Left renal cortex interstitium (tissue), 4 donors: ENCODE measurements at regions not wholly inside any gene's neighbourhood (a gene's known extent, or its start where the extent isn't known, plus 50 kb on each side); places are given as distances from the start of the nearest gene placed in this dataset.

Experiments used
- DNase-seq, 4 donors: peaks; one replicate each; pipeline ENCODE4 v3.0.0-alpha.2; 2013; ENCODE audit warnings: low read depth in 4 of 4, low spot score in 2 of 4, missing footprints in 1 of 4

DNA sequence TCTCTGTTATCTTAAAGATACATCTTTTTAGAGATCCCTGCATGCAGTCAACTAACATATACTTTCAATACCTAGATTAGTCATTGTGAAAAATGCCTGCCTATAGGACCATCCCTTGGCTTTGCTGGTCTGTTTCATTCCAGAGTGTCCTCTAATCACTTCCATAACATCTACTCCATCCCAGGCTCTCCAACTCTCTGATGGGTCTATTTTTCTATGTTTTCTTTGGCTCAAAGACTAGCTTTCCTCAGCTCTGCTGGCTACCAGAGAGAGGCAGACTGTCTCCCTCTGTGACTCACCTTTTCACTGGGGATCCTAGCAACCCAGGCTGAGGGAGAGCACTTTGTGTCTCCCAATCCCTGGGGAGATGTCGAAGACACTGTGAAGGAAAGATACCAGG, 547.7 kb upstream of the MCTP2 start:
- no peak for DNase-seq

DNA sequence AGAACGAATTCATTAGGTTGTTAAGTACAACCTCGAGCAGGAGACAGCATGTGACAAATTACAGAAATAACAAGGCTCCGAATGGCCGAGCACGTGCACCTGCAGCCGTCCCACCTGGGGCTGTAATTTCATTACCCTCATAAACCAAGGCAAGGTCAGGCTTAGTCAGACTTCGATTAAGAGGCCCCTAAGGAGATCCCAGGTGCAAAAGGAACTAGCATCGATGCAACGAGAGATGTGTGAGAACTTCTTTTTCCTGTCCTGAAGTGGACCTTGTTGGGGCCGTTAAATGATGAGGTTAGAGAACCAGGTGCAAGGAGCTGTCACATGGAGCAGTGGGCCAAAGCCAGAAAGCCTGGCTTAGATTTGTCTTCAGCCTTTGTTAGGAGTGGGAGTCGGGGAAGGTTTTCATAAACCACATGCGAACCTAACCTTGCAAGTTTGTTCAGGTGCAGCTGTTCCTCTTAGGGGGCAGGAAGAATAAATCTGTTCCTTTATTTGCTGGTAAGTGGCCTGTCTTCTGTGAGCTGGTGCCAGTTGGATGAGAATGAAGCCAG, 559.9 kb upstream of the MCTP2 start:
- peak in 2 of 4 donors; percentile 4 to 6 for DNase-seq

DNA sequence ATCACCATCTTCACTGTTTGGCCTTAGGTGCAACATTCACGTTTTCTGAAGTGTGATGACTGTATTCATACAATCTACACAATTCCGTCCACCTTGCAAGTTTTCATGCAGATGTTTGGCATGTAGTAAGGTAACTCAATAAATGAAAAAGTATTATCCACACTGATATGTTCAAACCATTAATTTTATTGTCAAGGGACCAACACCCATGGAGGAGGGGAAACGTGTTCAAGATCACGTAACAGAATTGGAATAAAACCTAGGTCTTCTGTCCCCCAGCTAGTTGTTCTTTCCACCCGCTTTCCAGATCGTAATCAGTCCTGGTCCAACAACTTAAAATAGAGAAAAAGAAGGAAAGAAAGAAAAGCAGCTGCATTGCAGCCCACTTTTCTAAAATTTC, 560.4 kb upstream of the MCTP2 start:
- DNase-seq: no peak

DNA sequence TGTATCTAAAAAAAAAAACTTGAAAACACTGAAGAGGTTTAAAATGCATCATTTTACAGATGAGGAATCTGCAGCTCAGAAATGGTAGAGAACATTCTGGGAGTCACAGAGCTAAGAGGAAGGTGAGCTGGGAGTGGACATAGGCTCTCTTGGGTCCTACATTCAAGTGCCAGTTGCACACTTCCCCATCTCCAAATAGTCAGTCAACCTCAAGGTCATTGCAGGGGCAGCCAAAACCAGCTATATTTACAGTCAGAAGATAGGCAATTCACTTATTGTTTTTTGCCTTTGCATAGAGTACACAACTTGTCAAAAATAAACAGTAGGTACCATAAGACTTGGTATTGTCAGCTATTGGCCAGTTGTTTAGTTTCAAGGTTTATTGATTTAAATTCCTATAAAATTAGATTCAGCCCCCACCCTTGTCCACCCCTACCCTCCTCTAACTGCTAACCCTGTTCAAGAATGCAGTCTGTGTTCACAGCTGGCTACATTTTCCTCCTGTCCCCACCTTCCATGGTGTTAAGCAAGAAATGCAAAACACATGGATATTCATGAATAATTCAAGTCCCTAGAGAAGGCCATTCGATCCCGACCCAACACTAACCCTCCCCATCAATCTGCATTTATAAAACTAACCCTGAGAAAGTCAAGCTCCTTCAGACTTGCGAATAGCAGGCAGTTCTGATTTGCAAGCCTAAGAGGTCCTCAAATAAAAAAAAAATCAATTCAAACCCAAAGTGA, 567.0 kb upstream of the MCTP2 start:
- DNase-seq: no peak

DNA sequence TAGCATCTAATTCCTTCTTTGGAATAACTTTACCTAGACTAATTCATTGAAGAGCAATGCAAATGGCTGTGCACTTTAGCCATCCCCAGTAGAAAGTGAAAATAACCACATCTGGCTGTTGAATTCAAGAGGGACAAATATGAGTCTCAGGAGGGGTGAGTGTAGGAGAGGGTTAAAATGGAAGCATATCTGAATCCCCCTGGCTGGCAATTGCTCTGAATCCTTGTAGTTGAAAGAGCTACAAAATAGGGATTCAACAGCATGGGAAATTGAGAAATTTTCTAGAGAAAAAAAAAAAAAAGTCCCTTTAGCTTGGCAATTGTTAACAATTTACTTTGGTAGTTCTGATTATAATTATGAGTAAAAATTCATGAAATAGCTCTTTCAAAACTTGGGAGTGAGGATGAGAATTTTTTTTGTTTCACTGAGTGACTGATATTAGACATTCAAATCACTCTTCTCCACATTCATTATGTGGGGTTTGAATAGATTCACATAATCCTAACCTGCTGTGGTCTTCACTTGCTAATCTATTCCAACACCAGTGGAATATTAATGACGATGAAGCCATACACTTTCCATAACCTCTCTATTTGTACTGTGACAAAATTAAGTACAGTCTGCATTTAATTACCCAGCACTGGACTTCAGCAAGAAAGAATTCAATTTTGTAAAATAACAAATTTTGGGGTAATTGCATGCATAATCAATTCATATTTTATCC, 569.0 kb upstream of the MCTP2 start:
- DNase-seq: no peak

DNA sequence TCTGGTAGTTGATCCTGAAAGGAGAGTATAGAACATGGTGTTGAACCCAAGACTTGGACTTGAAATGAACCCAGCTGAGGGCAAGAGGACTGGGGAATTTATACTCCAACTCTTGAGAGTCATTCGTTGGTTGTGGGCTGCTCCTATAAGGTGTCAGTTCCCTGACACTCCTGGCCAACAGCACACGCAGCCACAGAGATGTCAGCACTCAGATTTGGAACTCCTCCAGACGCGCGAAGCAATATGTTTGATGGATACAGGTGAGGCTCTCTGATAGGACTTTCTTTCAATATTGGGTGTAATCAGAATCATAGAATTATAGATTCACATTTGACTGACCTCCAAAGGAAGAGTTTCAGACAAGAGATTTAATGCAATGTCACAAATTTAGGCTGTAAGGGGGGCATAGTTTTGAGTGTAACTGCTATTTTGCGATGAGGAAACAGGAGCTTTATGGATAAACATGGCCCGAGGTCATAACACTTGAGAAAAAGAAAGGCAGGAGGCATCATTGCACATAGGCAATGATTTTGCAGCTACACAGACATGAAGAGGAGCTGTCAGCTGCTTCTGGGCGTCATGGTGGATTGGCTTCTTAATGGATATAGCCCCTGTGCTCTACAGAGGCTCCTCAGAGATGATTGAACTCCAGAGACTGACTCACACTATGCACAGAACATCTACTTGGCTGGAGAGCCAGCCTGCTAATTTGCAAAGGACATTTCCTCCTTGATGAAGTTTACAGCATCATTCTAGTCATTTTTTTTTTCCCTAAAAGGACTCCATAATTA, 569.2 kb upstream of the RGMA start:
- no peak for DNase-seq

DNA sequence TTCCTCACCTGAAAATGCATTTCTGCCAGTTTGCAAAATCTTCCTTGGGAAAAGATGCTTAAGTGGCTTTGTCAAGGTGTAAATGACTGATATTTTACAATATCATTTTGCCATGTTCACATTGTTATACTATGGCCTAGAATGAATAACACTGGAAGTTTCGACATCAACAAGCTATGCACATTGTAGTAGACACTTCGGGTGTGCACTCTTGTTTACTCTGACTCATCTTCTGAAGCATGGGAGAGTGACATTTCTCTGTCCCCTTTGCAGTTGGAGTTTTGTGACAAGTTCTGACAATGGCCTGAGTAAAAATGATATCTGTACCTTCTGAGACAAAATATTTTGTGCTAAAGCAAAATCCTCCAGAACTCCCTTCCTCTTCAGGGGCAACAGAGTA, 567.0 kb upstream of the RGMA start:
- DNase-seq: no peak

DNA sequence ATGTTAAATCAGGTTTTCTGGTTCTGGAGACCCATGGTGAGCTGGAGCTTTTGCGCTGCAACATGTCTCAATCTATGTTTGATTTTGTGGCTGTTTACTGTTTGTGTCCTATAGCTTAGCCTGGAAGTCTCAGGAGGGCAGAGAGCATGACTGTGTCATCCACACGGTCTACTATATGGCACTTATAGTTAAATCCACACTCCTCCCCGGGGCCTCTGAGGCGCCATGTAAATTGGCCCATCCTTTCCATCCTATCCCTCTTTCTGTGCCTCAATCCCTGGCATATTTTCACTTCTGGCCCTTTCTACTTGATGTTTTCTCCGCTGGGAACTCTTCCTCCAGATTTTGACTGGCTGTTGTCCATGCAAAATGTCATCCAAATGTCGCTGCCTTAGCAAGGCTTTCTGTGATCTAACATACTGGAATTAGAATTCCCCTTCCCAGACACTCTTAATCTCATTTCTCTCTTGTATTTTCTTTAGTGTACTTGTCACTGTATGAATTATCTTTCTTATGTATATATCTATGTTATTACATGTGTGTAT, 560.8 kb upstream of the RGMA start:
- DNase-seq: no peak

DNA sequence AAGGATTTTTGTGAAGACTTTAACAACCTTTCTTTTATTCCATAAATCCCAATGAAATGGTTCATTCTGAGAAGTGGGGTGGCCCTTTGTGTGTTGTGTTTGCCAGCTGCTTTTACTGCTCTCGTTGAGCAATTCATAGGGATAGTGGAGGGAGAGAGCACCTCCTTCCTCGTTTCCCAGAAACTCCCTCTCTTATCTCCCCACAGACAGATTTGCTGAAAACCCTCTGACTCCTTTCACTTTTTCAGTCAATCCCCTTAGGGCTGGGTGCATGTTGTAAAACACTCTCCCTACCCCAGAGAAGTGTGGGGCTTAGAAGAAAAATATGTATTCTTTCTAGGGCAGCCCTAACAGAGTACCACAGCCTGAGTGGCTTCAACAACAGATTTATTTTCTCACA, 557.2 kb upstream of the RGMA start:
- DNase-seq: no peak

DNA sequence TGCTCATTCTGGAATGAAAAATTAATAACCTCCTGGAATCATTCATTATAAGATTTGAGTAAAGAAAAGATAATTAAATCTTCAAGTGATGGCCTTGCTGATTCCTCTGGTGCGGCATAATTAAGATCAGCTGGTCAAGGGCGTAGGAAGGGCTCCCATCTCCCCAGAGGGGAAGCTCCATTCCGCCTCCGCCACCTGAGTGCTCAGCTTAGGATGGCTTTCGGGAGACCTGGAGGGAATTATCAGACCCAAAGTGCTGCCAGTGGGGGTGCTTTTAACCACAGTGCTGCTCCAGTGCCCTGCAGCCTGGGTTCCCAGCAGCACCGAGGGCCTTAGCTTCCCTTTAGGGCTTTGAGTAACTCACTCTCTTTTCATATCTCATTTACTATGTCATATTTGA, 556.6 kb upstream of the RGMA start:
- DNase-seq: no peak

DNA sequence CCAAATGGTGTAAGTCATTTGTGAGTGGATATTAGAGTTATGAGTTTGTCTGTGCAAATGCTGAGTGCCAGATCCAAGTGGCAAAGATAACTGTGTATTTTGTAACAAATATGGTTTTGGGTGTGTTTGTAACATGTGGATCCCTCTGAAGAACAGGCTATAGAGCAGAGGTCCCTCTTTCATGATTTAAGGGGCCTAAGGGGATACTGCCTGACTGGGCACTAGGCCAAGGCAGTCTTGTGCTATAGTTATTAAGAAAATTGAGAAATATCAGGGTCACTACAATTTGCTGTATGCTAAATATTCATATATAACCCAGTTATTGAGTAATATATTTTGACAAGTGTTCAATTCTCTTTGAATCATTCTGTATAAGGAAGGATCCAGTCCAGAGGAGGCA, 555.6 kb upstream of the RGMA start:
- no peak for DNase-seq

DNA sequence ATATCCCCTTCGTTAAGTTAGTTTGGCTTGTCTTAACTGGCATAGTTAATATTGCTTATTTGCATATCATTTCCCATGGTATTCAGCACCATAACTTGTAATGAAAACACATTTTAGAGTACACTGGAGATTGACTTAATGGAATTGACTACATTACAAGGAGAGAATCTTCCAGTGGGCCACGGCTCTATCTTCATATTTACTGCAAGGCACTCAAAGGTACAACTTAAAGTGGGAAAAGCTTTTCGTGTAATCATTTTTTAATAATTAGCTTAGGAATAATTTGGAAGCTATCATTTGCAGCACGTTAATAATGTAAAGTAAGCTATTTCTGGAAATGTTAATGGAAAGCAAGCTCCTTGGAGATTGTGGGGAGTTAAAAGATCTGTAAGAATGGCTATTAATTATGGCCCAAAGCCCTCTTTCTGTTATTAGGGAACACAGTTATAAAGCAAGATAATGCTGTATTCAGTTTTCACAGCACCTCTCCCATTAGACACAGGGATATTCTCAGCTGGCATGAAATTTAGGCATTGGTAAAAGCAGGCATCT, 551.5 kb upstream of the RGMA start:
- DNase-seq: no peak

DNA sequence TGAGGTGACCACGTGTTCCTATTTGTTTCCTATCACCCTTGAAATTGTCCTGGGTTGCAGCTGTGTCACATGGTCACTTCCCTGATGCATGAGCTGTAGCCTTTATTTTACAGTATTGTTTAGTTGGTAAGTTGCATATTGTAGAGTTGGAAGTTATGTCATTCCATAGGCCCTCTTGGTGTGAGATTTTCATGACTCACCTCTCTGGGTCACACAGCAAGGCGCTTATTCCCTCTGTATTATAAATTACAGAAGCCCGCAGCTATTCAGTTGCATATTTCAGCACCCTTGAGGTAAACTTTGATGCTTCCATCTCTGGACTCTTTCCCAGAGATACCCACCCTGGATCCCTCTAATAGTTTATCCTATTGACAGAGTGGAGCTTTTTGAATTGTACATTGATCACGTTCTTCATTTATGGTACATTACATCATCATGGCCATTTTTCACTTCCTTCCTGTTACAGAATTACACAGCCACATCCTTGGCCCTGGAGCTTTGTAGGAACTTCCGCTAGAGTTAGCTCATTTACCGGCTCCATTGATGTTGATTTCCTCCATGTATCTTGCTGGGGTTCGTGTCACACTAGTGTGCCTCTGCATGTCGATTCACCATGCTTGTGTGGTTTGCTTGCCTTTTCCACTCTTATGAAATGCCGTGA, 543.1 kb upstream of the RGMA start:
- no peak for DNase-seq

DNA sequence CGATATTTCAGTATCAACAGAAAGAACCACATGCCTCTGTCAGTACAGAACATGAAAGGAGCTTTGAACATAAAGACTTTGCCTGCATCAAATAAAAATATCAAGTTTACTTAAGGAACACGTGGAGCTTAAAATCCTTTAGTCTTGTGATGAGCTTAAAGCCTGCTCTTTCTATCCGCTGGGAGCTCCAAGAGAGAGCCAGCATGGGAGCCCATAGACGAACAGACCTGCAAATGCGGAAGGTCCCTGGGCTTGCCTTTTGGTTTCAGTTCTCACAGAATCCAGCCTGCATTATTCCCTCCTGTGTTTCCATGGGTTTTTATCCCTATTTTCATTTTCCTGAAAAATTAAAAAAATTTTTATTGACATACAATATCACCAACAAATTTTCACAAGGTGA, 530.6 kb upstream of the RGMA start:
- DNase-seq: no peak

DNA sequence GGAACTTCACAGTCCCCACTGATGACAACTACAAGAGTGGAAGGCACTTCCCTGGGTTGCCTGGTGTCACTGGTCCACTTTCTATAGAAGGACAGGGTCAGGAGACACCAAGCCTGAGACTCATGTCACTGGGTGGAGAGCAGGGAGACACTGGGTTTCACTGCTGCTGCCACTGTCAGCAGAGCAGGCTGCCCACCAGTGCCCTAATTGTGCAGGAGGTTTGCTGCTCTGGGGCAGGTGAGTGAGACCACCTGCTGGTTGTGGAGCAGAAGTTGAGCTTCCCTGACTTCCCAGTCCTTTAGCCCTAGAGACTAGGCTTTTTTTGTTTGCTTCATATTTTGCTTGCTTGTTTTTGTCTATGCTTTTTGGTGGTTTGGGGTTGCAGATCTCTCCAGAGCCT, 528.4 kb upstream of the RGMA start:
- no peak for DNase-seq

DNA sequence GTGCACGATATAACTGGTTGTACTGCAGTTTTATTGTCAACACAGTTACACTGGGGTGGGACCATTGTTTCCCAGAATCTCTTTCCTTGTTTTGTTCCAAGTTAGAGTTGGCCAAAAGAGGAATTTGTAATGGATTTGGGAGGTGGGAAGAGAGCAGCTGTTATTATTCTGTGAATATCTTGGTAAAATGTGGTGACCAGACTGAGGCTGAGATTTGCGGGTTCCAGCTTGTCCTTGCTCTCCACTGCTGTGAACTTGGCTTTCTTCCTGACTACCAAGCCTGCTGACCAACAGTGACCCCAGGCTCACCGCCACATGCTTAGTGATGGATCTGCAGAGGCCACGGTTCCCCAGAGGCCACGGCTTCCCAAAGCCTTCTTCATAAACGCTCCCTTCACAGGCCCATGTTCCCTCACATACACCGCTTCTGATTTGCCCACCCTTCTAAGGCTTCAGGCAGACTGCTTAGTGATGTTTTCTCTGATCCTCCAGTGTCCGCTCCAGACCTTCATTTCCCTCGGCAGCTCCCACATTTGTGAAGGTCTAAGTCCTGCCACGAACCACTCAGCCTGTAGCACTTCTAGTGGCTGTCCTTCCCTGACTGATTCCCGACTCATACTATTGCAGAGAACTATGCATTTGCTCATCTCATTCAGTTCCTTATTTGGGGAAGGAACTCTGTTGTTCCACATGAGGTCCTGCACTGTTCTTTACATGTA, 525.5 kb upstream of the RGMA start:
- DNase-seq: no peak

DNA sequence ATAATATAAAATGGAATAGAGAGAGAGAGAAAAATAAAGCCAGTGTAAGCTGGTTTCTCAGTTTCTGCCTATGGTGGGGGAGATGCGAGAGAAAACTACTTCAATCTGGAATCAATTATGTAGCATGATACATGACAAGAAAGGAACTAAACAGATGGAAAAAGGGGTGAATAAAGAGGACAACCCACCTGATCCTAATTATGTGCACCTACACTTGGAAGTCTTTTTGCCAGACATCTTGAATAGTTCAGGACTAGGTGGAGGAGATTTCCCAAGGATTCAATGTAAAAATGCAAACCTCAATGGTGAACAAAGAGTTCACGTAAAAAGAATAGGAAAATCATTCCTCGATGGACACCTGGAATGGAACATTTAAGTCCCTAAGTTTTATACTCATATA, 524.4 kb upstream of the RGMA start:
- DNase-seq: no peak

DNA sequence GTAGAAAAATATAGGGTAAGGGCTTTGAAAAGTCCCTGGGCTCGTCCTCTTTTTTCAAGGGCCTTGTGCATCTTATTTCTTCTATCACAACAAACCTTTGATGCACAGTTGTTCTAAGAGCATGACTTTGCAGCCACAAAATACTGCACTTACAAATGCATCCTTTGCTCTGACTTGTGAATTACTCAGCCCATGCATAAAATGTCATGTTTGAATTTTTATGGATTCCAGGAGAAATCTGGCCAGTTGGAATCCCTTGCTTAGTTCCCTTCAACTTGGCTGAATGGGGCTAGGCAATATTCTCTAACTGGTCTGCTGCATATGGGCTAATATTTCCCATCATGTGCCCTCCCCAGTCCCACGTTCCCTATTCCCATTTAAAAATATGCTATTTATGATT, 523.9 kb upstream of the RGMA start:
- no peak for DNase-seq

DNA sequence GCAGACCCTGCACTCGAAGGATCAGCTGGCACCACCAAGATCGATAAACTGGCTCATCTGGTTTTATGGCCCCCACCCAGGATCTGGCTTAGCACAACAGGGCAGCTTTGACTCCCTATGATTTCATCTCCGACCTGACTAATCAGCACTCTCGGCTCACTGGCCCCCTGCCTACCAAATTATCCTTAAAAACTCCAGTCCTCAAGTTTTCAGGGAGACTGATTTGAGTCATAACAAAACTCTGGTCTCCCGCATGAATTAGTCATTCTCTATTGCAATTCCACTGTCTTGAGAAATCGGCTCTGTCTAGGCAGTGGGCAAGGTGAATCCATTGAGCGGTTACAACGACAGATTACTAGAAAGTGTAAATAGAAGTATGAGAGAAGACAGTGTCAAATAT, 521.9 kb upstream of the RGMA start:
- DNase-seq: no peak
